Upper lobe of left lung (tissue), 6 donors: ENCODE measurements at regions not wholly inside any gene's neighbourhood (a gene's known extent, or its start where the extent isn't known, plus 50 kb on each side); places are given as distances from the start of the nearest gene placed in this dataset.
A peak's percentile ranks its signal among the peaks of the same experiment; 100 is the strongest.
"Not testable (repeated sequence)": the region's sequence is repeated elsewhere in the genome, so short reads cannot be mapped to it uniquely, and the experiment has no call there.

ENCODE experiments used
- ATAC-seq, 2 donors: fragments of 200-7000 bp; cut with Tn5 transposase; one replicate each; pipeline ENCODE4 v1.9.1; 2022; ENCODE audit warnings: mild to moderate bottlenecking in 2 of 2, moderate library complexity in 2 of 2; ENCODE audit not compliant: low FRiP score in 2 of 2
- DNase-seq, 2 donors: peaks; one replicate each; pipeline ENCODE4 v3.0.0-alpha.2; 2019 to 2020
- H3K27ac ChIP-seq, 4 donors: fragments of 200-600 bp; sonication (generic); one replicate each; pipeline ENCODE4 v1.5.1; 2016 to 2019
- H3K27me3 ChIP-seq, 4 donors: fragments of 200-600 bp; sonication (generic); one replicate each; pipeline ENCODE4 v1.5.1; 2017 to 2019
- H3K36me3 ChIP-seq, 4 donors: fragments of 200-600 bp; sonication (generic); one replicate each; pipeline ENCODE4 v1.5.1; 2016 to 2019
- H3K4me1 ChIP-seq, 4 donors: fragments of 200-600 bp; sonication (generic); one replicate each; pipeline ENCODE4 v1.5.1; 2018 to 2019
- H3K4me3 ChIP-seq, 4 donors: fragments of 200-600 bp; sonication (generic); one replicate each; pipeline ENCODE4 v1.5.1; 2017 to 2019; ENCODE audit warnings: mild to moderate bottlenecking in 2 of 4, moderate library complexity in 1 of 4
- H3K9me3 ChIP-seq, 4 donors: fragments of 200-600 bp; sonication (generic); one replicate each; pipeline ENCODE4 v1.5.1; 2018 to 2019
- CTCF ChIP-seq, 6 experiments: fragments of 450-650 bp in 4 of 6; fragments of 200-600 bp in 2 of 6; sonication (generic) in 2 of 6; IDR thresholded peaks; one replicate each; pipeline ENCODE4 v1.5.1; 2016 to 2019; ENCODE audit warnings: antibody characterized with exemption in 6 of 6
- EP300 ChIP-seq, 4 donors: sonication (generic); formaldehyde crosslinking; IDR thresholded peaks; one replicate each; pipeline ENCODE4 v1.5.1; 2017; ENCODE audit warnings: antibody characterized with exemption in 4 of 4, control low read depth in 2 of 4
- POLR2A ChIP-seq, 4 donors: fragments of 450-650 bp; IDR thresholded peaks; one replicate each; pipeline ENCODE4 v1.5.1; 2016 to 2017; ENCODE audit warnings: antibody characterized with exemption in 4 of 4, mild to moderate bottlenecking in 2 of 4
- POLR2AphosphoS5 ChIP-seq, 2 donors: sonication (generic); formaldehyde crosslinking; IDR thresholded peaks; one replicate each; pipeline ENCODE4 v1.5.1; 2017; ENCODE audit warnings: antibody characterized with exemption in 2 of 2
- WGBS, 2 donors: methylation state at CpG; one replicate each; pipeline ENCODE4 v1.1.5; 2017 to 2018; 5-methylcytosine and 5-hydroxymethylcytosine counted together
- donor health status: DM: no; HTN: no; CAD: no; lungs with moderate emphysema.
- donor health status: DM: no; HTN: yes; CAD: no; lungs with severe emphysema.

- H3K4me3 ChIP-seq = no peak overlapping the region
- TF ChIP-seq EP300 (IDR thresholded peaks at IDR 0.05) = no peak
- TF ChIP-seq POLR2A (IDR thresholded peaks at IDR 0.05) = no peak
- TF ChIP-seq CTCF (IDR thresholded peaks at IDR 0.05) = no peak
- no peak for TF ChIP-seq POLR2AphosphoS5 (IDR thresholded peaks at IDR 0.05)
- no peaks in the 10 kb centered on the region for H3K4me1 ChIP-seq
- ATAC-seq = no peak
- 81 to 94% methylated on average over 1 of the region's 1 CpG for WGBS, 2 donors
- H3K27me3 ChIP-seq = no peaks in the 10 kb centered on the region
- H3K9me3 ChIP-seq = no peaks in the 10 kb centered on the region
- no peaks in the 10 kb centered on the region for H3K36me3 ChIP-seq
- H3K27ac ChIP-seq = no peak overlapping the region
- DNase-seq = no peak
These were observed 2738.9 kb upstream of the PCDH20 start for GRCh38 chr13:64154514-64154913.

DNA sequence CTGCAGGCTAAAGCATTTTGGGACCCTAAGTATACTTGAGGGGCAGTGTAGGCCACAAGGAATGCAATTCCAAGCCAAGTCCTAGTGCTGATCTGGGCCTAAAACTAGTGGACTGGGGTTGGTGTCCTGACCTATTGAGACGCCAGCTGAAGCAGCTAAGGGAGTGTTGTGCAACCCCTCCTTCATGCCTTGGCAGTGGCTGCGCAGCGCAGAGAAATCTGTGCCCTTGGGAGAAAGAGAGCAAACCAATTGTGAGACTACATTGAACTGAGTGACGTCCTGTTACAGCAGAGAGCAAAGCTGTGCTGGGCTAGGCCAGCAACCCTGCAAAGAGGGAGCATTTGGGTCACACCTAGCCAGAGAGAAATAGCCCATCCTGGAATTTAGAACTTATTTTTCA is 2715.0 kb upstream of the PCDH20 start:
- no peaks in the 10 kb centered on the region for H3K36me3 ChIP-seq
- DNase-seq = no peak
- H3K4me3 ChIP-seq = no peak overlapping the region
- H3K4me1 ChIP-seq = no peaks in the 10 kb centered on the region
- H3K9me3 ChIP-seq = no peaks in the 10 kb centered on the region
- TF ChIP-seq CTCF (IDR thresholded peaks at IDR 0.05) (no peak), EP300 (IDR thresholded peaks at IDR 0.05) (no peak), POLR2A (IDR thresholded peaks at IDR 0.05) (no peak), POLR2AphosphoS5 (IDR thresholded peaks at IDR 0.05) (no peak)
- 62 to 88% methylated on average over 4 of the region's 4 CpGs for WGBS, 2 donors
- ATAC-seq = peak in 1 of 2 donors; percentile 21
- H3K27me3 ChIP-seq = no peaks in the 10 kb centered on the region
- H3K27ac ChIP-seq = no peak overlapping the region

- H3K4me1 ChIP-seq = no peaks in the 10 kb centered on the region
- no peaks in the 10 kb centered on the region for H3K9me3 ChIP-seq
- H3K4me3 ChIP-seq = no peak overlapping the region
- no peaks in the 10 kb centered on the region for H3K36me3 ChIP-seq
- no peak for TF ChIP-seq POLR2A (IDR thresholded peaks at IDR 0.05)
- TF ChIP-seq EP300 (IDR thresholded peaks at IDR 0.05) = no peak
- no peaks in the 10 kb centered on the region for H3K27me3 ChIP-seq
- no peak for DNase-seq
- 51 to 80% methylated on average over 1 to 3 of the region's 3 CpGs for WGBS, 2 donors
- no peak for ATAC-seq
- H3K27ac ChIP-seq = no peak overlapping the region
These were observed 2714.5 kb upstream of the PCDH20 start for GRCh38 chr13:64130171-64130570.

- H3K27ac ChIP-seq = no peak overlapping the region
- H3K36me3 ChIP-seq = no peaks in the 10 kb centered on the region
- no peaks in the 10 kb centered on the region for H3K27me3 ChIP-seq
- DNase-seq = no peak
- no peak overlapping the region for H3K4me3 ChIP-seq
- H3K4me1 ChIP-seq = no peaks in the 10 kb centered on the region
- TF ChIP-seq CTCF (IDR thresholded peaks at IDR 0.05) = no peak
- TF ChIP-seq POLR2A (IDR thresholded peaks at IDR 0.05) = no peak
- no peak for TF ChIP-seq EP300 (IDR thresholded peaks at IDR 0.05)
- no peak for TF ChIP-seq POLR2AphosphoS5 (IDR thresholded peaks at IDR 0.05)
- no peaks in the 10 kb centered on the region for H3K9me3 ChIP-seq
- ATAC-seq = no peak
These were observed 2712.2 kb upstream of the PCDH20 start for GRCh38 chr13:64127856-64128255.

DNA sequence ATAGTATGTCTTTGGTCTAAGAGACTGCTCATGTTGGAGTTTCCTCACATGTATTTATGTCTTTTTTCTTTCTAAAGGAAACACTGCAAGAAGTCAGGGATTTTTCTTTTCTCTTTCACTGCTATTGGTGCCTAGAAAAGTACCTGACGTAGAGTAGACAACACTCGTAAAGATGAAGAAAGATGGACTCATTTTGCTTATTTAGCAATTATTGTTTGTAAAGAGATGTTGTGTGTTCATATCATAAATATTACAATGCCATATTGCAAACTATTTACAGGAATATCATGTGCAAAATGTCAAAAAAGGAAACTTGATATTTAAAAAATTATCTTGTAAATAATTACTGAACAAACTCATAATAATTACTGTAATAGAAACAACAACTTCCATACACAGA is 2711.5 kb upstream of the PCDH20 start:
- H3K4me3 ChIP-seq = no peak overlapping the region
- ATAC-seq (no peak), DNase-seq (no peak)
- H3K36me3 ChIP-seq = no peaks in the 10 kb centered on the region
- H3K27me3 ChIP-seq = no peaks in the 10 kb centered on the region
- 84 to 87% methylated on average over 2 of the region's 2 CpGs for WGBS, 2 donors
- no peaks in the 10 kb centered on the region for H3K4me1 ChIP-seq
- no peaks in the 10 kb centered on the region for H3K9me3 ChIP-seq
- TF ChIP-seq CTCF (IDR thresholded peaks at IDR 0.05) (no peak), POLR2A (IDR thresholded peaks at IDR 0.05) (no peak), POLR2AphosphoS5 (IDR thresholded peaks at IDR 0.05) (no peak), EP300 (IDR thresholded peaks at IDR 0.05) (no peak)
- H3K27ac ChIP-seq = no peak overlapping the region

GRCh38 chr13:64121023-64121709 is 2705.5 kb upstream of the PCDH20 start:
- H3K27me3 ChIP-seq, H3K36me3 ChIP-seq, H3K4me1 ChIP-seq, H3K27ac ChIP-seq, H3K4me3 ChIP-seq, ATAC-seq: not testable (repeated sequence)
- peaks cover 0 to 10% (median 2%) of the 10 kb centered on the region in 4 donors for H3K9me3 ChIP-seq
- WGBS, 2 donors = 89% methylated on average over 12 to 16 of the region's 16 CpGs
- peak in 1 of 2 donors; percentile 23 for DNase-seq
